ENCODE measurements at regions not wholly inside any gene's neighbourhood (a gene's known extent, or its start where the extent isn't known, plus 50 kb on each side); places are given as distances from the start of the nearest gene placed in this dataset.

- H3K27ac ChIP-seq: no peak overlapping the region
- no peaks in the 10 kb centered on the region for H3K9me3 ChIP-seq
- DNase-seq: no peak
- TF ChIP-seq POLR2A (IDR thresholded peaks at IDR 0.05) (no peak), CTCF (IDR thresholded peaks at IDR 0.05) (no peak), EP300 (IDR thresholded peaks at IDR 0.05) (no peak)
- H3K36me3 ChIP-seq: no peaks in the 10 kb centered on the region
- no peak overlapping the region for H3K4me3 ChIP-seq
- no peaks in the 10 kb centered on the region for H3K4me1 ChIP-seq (ENCODE audit: insufficient read depth)
- intact Hi-C loops (cut with DNase I): no loop called here
- H3K27me3 ChIP-seq: no peaks in the 10 kb centered on the region
- 36 to 72% (median 43%) methylated on average over 2 of the region's 2 CpGs for WGBS, 3 donors
These were observed 362.3 kb upstream of the EPHA5 start for GRCh38 chr4:66032571-66032970.

GRCh38 chr4:66028668-66029067 lies 358.4 kb upstream of the EPHA5 start:
- WGBS, 3 donors: 88 to 94% (median 93%) methylated on average over 1 of the region's 1 CpG
- Histone ChIP-seq H3K4me3 (no peak overlapping the region), H3K9me3 (no peaks in the 10 kb centered on the region), H3K27me3 (no peaks in the 10 kb centered on the region), H3K4me1 (ENCODE audit: insufficient read depth) (no peaks in the 10 kb centered on the region), H3K36me3 (no peaks in the 10 kb centered on the region), H3K27ac (no peak overlapping the region)
- TF ChIP-seq CTCF (IDR thresholded peaks at IDR 0.05) (no peak), POLR2A (IDR thresholded peaks at IDR 0.05) (no peak), EP300 (IDR thresholded peaks at IDR 0.05) (no peak)
- no peak for DNase-seq
- intact Hi-C loops (cut with DNase I): no loop called here

GRCh38 chr4:66023061-66023460 lies 352.8 kb upstream of the EPHA5 start:
- intact Hi-C loops (cut with DNase I): no loop called here
- Histone ChIP-seq H3K27me3 (no peaks in the 10 kb centered on the region), H3K27ac (no peak overlapping the region), H3K36me3 (no peaks in the 10 kb centered on the region), H3K4me3 (no peak overlapping the region), H3K9me3 (no peaks in the 10 kb centered on the region), H3K4me1 (ENCODE audit: insufficient read depth) (no peaks in the 10 kb centered on the region)
- WGBS, 3 donors: 57 to 70% (median 63%) methylated on average over 1 of the region's 1 CpG
- no peak for DNase-seq
- TF ChIP-seq EP300 (IDR thresholded peaks at IDR 0.05) (no peak), CTCF (IDR thresholded peaks at IDR 0.05) (no peak), POLR2A (IDR thresholded peaks at IDR 0.05) (no peak)

GRCh38 chr4:66017671-66018070 lies 347.4 kb upstream of the EPHA5 start:
- Histone ChIP-seq H3K27ac (no peak overlapping the region), H3K4me1 (ENCODE audit: insufficient read depth) (no peaks in the 10 kb centered on the region), H3K36me3 (no peaks in the 10 kb centered on the region), H3K27me3 (no peaks in the 10 kb centered on the region), H3K4me3 (no peak overlapping the region), H3K9me3 (no peaks in the 10 kb centered on the region)
- intact Hi-C loops (cut with DNase I): no loop called here
- TF ChIP-seq EP300 (IDR thresholded peaks at IDR 0.05) (no peak), CTCF (IDR thresholded peaks at IDR 0.05) (no peak), POLR2A (IDR thresholded peaks at IDR 0.05) (no peak)
- DNase-seq: no peak
- 89 to 91% (median 89%) methylated on average over 3 of the region's 3 CpGs for WGBS, 3 donors

- Histone ChIP-seq H3K27me3 (no peaks in the 10 kb centered on the region), H3K27ac (no peak overlapping the region), H3K36me3 (no peaks in the 10 kb centered on the region), H3K4me3 (no peak overlapping the region), H3K4me1 (ENCODE audit: insufficient read depth) (no peaks in the 10 kb centered on the region), H3K9me3 (no peaks in the 10 kb centered on the region)
- WGBS, 3 donors: 13 to 27% (median 21%) methylated on average over 1 of the region's 1 CpG
- no peak for DNase-seq
- intact Hi-C loops (cut with DNase I): no loop called here
- TF ChIP-seq EP300 (IDR thresholded peaks at IDR 0.05) (no peak), CTCF (IDR thresholded peaks at IDR 0.05) (no peak), POLR2A (IDR thresholded peaks at IDR 0.05) (no peak)
These were observed 346.0 kb upstream of the EPHA5 start for GRCh38 chr4:66016240-66016639.

Data from ovary (tissue), 7 donors.